ENCODE measurements at regions not wholly inside any gene's neighbourhood (a gene's known extent, or its start where the extent isn't known, plus 50 kb on each side); places are given as distances from the start of the nearest gene placed in this dataset.

DNA sequence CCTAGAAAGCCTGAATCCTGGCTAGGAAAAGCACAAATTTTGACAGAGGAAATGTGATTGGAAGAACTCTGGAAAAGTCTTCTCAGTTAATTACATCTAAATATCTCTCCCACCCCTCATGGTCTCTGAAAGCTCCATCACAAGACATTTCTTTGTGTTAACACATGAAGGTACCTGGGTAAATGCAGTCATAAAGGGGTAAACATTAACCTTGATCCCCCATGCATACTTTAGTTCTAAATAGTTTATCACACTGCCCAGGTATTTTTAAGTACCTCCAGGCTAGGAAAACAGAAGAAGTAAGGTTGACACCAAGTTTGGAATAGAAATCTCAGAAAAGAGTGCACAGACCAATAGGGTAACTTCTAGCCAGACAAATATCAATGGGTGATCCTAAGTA, 334.5 kb downstream of the PIK3R1 start:
- TF ChIP-seq, protein P1, sequence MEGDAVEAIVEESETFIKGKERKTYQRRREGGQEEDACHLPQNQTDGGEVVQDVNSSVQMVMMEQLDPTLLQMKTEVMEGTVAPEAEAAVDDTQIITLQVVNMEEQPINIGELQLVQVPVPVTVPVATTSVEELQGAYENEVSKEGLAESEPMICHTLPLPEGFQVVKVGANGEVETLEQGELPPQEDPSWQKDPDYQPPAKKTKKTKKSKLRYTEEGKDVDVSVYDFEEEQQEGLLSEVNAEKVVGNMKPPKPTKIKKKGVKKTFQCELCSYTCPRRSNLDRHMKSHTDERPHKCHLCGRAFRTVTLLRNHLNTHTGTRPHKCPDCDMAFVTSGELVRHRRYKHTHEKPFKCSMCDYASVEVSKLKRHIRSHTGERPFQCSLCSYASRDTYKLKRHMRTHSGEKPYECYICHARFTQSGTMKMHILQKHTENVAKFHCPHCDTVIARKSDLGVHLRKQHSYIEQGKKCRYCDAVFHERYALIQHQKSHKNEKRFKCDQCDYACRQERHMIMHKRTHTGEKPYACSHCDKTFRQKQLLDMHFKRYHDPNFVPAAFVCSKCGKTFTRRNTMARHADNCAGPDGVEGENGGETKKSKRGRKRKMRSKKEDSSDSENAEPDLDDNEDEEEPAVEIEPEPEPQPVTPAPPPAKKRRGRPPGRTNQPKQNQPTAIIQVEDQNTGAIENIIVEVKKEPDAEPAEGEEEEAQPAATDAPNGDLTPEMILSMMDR (IDR thresholded peaks at IDR 0.05 in 8 of 11, conservative IDR thresholded peaks at IDR 0.05 in 3 of 11), result no peak
- no peak for TF ChIP-seq POLR2A (IDR thresholded peaks at IDR 0.05)
